GM12878 (cell line): ENCODE measurements at regions not wholly inside any gene's neighbourhood (a gene's known extent, or its start where the extent isn't known, plus 50 kb on each side); places are given as distances from the start of the nearest gene placed in this dataset.

ENCODE experiments used
- ATAC-seq: fragments of 200-7000 bp; cut with Tn5 transposase; 3 replicates; pipeline ENCODE4 v1.9.1; 2020; ENCODE audit warnings: mild to moderate bottlenecking, moderate library complexity
- BruUV-seq: library from RNA; stranded (reverse); fragments of 400-500 nt; replicated peaks from 2 replicates; lab custom pipeline; 2021; lab: Mats Ljungman, UMichigan
- CTCF ChIA-PET: fragments of 300-600 bp; sonication (Branson Sonifier 250); formaldehyde crosslinking; extraction: SDS; loops from one replicate; lab custom pipeline; 2021; ENCODE audit warnings: inconsistent platforms; lab: Yijun Ruan, JAX
- POLR2A ChIA-PET: fragments of 350-600 bp; formaldehyde crosslinking; extraction: SDS; loops from one replicate; lab custom pipeline; 2021; ENCODE audit warnings: inconsistent platforms; lab: Charles Lee
- RAD21 ChIA-PET: fragments of 300-600 bp; sonication (Branson Sonifier 250); formaldehyde crosslinking; loops from one replicate; lab custom pipeline; 2023; ENCODE audit warnings: antibody characterized with exemption; ENCODE audit not compliant: unreplicated experiment; lab: Charles Lee
- SMC1A ChIA-PET: fragments of 300-600 bp; sonication (Branson Sonifier 250); formaldehyde crosslinking; loops from one replicate; lab custom pipeline; 2023; ENCODE audit not compliant: unreplicated experiment, uncharacterized antibody; lab: Charles Lee
- DNase-seq: peaks from one replicate; pipeline ENCODE4 v3.0.0-alpha.2; 2011; ENCODE audit warnings: low read depth, low spot score
- FAIRE-seq: peaks from 3 replicates; lab custom pipeline; 2011; peaks lifted over from hg19 to GRCh38; lab: Jason Lieb, UNC
- H2AFZ ChIP-seq: 2 replicates; pipeline ENCODE4 v1.6.0; 2011; ENCODE audit warnings: low read depth, low read length, control low read depth; ENCODE audit not compliant: control insufficient read depth
- H3K27ac ChIP-seq: 2 replicates; pipeline ENCODE4 v1.5.1; 2011; ENCODE audit warnings: control low read depth; ENCODE audit not compliant: control insufficient read depth, insufficient read depth
- H3K27me3 ChIP-seq, 2 experiments: replicated peaks in 1 of 2; 2 replicates each; pipeline versions ENCODE4 v1.6.0 to v1.6.1; 2011; ENCODE audit warnings: low read length in 1 of 2; ENCODE audit not compliant: control insufficient read depth in 2 of 2, insufficient read depth in 2 of 2
- H3K36me3 ChIP-seq, 2 experiments: 2 replicates each; pipeline ENCODE4 v1.5.1; 2011; ENCODE audit warnings: low read length in 1 of 2; ENCODE audit not compliant: control insufficient read depth in 2 of 2, insufficient read depth in 2 of 2
- H3K4me1 ChIP-seq: 2 replicates; pipeline ENCODE4 v1.6.1; 2011; ENCODE audit warnings: mild to moderate bottlenecking, low read length, moderate library complexity, mixed read lengths; ENCODE audit not compliant: control insufficient read depth, insufficient read depth
- H3K4me2 ChIP-seq: 2 replicates; pipeline ENCODE4 v1.6.0; 2011; ENCODE audit warnings: control low read depth; ENCODE audit not compliant: control insufficient read depth, insufficient read depth
- H3K4me3 ChIP-seq: fragments of 200-600 bp; sonication (generic); 2 replicates; pipeline ENCODE4 v1.5.1; 2016
- H3K79me2 ChIP-seq: 2 replicates; pipeline ENCODE4 v1.6.0; 2011; ENCODE audit warnings: low read length; ENCODE audit not compliant: control insufficient read depth, insufficient read depth
- H3K9ac ChIP-seq: 2 replicates; pipeline ENCODE4 v1.8.0; 2011; ENCODE audit warnings: low read length, control low read depth, mixed read lengths; ENCODE audit not compliant: control insufficient read depth, insufficient read depth
- H3K9me3 ChIP-seq: replicated peaks from 3 replicates; pipeline ENCODE4 v1.5.1; 2011; ENCODE audit warnings: mild to moderate bottlenecking, low read length; ENCODE audit not compliant: control insufficient read depth, insufficient read depth
- H4K20me1 ChIP-seq: 2 replicates; pipeline ENCODE4 v1.6.0; 2011; ENCODE audit not compliant: control insufficient read depth, insufficient read depth
- CBFB ChIP-seq: IDR thresholded peaks from 2 replicates; pipeline ENCODE4 v1.6.1; 2016; ENCODE audit warnings: antibody characterized with exemption, low read depth
- CEBPB ChIP-seq, 2 experiments: fragments of 150-350 bp in 1 of 2; IDR thresholded peaks; 2 replicates each; pipeline ENCODE4 v1.6.1; 2012 to 2014; ENCODE audit warnings: low read depth in 2 of 2, low read length in 2 of 2, borderline replicate concordance in 1 of 2, inconsistent platforms in 1 of 2
- CHD1 ChIP-seq: IDR thresholded peaks from 2 replicates; pipeline ENCODE4 v1.6.1; 2012; ENCODE audit warnings: low read depth, low read length, improper control_type of control experiment
- IRF3 ChIP-seq: fragments of 450-650 bp; IDR thresholded peaks from 2 replicates; pipeline ENCODE4 v1.6.1; 2014; ENCODE audit warnings: mild to moderate bottlenecking
- LARP7 ChIP-seq: fragments of 450-650 bp; IDR thresholded peaks from 2 replicates; pipeline ENCODE4 v1.6.1; 2017; ENCODE audit warnings: mild to moderate bottlenecking
- MYB ChIP-seq: fragments of 150-350 bp; IDR thresholded peaks from 2 replicates; pipeline ENCODE4 v1.6.1; 2014; ENCODE audit warnings: mild to moderate bottlenecking, low read depth, low read length, borderline replicate concordance
- PAX8 ChIP-seq: fragments of 450-650 bp; IDR thresholded peaks from 2 replicates; pipeline ENCODE4 v1.6.1; 2017; ENCODE audit warnings: mild to moderate bottlenecking, moderate library complexity
- POLR2A ChIP-seq: IDR thresholded peaks from 2 replicates; pipeline ENCODE4 v1.6.1; 2011; ENCODE audit warnings: low read depth, mild to moderate bottlenecking, low read length
- RB1 ChIP-seq: fragments of 450-650 bp; formaldehyde crosslinking; IDR thresholded peaks from 2 replicates; pipeline ENCODE4 v1.6.1; 2017; ENCODE audit warnings: mild to moderate bottlenecking, borderline replicate concordance
- RUNX3 ChIP-seq: IDR thresholded peaks from 2 replicates; pipeline ENCODE4 v1.6.1; 2012; ENCODE audit warnings: low read length, inconsistent platforms
- SIN3A ChIP-seq: IDR thresholded peaks from 2 replicates; pipeline ENCODE4 v1.6.1; 2012; ENCODE audit warnings: low read depth, low read length, improper control_type of control experiment
- SMARCA5 ChIP-seq: fragments of 450-650 bp; IDR thresholded peaks from 2 replicates; pipeline ENCODE4 v1.6.1; 2017; ENCODE audit warnings: mild to moderate bottlenecking
- TBL1XR1 ChIP-seq: IDR thresholded peaks from 2 replicates; pipeline ENCODE4 v1.6.1; 2012; ENCODE audit warnings: low read depth, low read length, improper control_type of control experiment
- YBX1 ChIP-seq: fragments of 450-650 bp; IDR thresholded peaks from 2 replicates; pipeline ENCODE4 v1.6.1; 2016; ENCODE audit warnings: antibody characterized with exemption
- ZNF207 ChIP-seq: fragments of 450-650 bp; IDR thresholded peaks from 2 replicates; pipeline ENCODE4 v1.6.1; 2014; ENCODE audit warnings: antibody characterized with exemption, mild to moderate bottlenecking, borderline replicate concordance
- ZNF24 ChIP-seq: fragments of 450-650 bp; IDR thresholded peaks from 2 replicates; pipeline ENCODE4 v1.6.1; 2017; ENCODE audit warnings: antibody characterized with exemption, mild to moderate bottlenecking
- ZNF274 ChIP-seq: IDR thresholded peaks from one replicate; pipeline ENCODE4 v1.8.0; 2011; ENCODE audit not compliant: insufficient read length, insufficient read depth
- ZNF622 ChIP-seq: fragments of 450-650 bp; IDR thresholded peaks from 2 replicates; pipeline ENCODE4 v1.6.1; 2017; ENCODE audit warnings: mild to moderate bottlenecking, inconsistent platforms
- ZZZ3 ChIP-seq: IDR thresholded peaks from 2 replicates; pipeline ENCODE4 v1.6.1; 2011; ENCODE audit warnings: low read depth; ENCODE audit not compliant: control insufficient read depth, insufficient read length
- WGBS: methylation state at CpG from one replicate; pipeline ENCODE4 v1.1.6; 2016; ENCODE audit warnings: low lambda C conversion rate; ENCODE audit not compliant: insufficient replicate concordance, insufficient coverage; ENCODE audit errors: missing lambda C conversion rate; 5-methylcytosine and 5-hydroxymethylcytosine counted together
- in situ Hi-C: fragments of 300-500 bp; cut with MboI; formaldehyde crosslinking; loops from 9 replicates; pipeline ENCODE4 v1.14.3; 2018; ENCODE audit warnings: mixed read lengths
- intact Hi-C: fragments of 100-400 bp; cut with micrococcal nuclease; formaldehyde crosslinking; loops from one replicate; pipeline ENCODE4 v1.14.2; 2022; ENCODE audit not compliant: unreplicated experiment
- TF ChIP-seq, protein P1 (sequence below): IDR thresholded peaks from 2 replicates; pipeline ENCODE4 v1.6.1; 2012; ENCODE audit warnings: low read depth, low read length, improper control_type of control experiment
- TF ChIP-seq, protein P2 (sequence below): fragments of 450-650 bp; IDR thresholded peaks from 2 replicates; pipeline ENCODE4 v1.6.1; 2017; ENCODE audit warnings: low read depth, mild to moderate bottlenecking, moderate library complexity

GRCh38 chr11:95716266-95716665 is 73.3 kb downstream of the FAM76B start:
- DNase-seq (no peak), ATAC-seq (peak; percentile 13), FAIRE-seq (no peak)
- no peaks in the 10 kb centered on the region; a peak in 1 of 4 replicates for H3K27me3 ChIP-seq
- peaks cover 26% of the 10 kb centered on the region for H3K4me1 ChIP-seq
- SMC1A ChIA-PET, result interaction anchor here (0.7 to 20.2 kb wide), 31 partner anchors 9 to 1180 kb away, joined by 3 to 474 read pairs (median 6); partner anchors contain the start of genes CEP57, MAML2 and SESN3
- no peaks in the 10 kb centered on the region for H3K79me2 ChIP-seq
- POLR2A ChIA-PET, result interaction anchor here (1.0 to 2.5 kb wide), 8 partner anchors 10 to 487 kb away, joined by 3 to 13 read pairs (median 7); no protein-coding TSS in a partner anchor
- no peak overlapping the region for H3K9ac ChIP-seq
- in situ Hi-C loops (no loop called here), intact Hi-C loops (loop anchor here (10.0 kb wide), 2 partner anchors 709 to 1111 kb away; no protein-coding TSS in a partner anchor)
- H3K36me3 ChIP-seq, result no peaks in the 10 kb centered on the region
- H3K27ac ChIP-seq, result no peak overlapping the region
- RAD21 ChIA-PET, result interaction anchor here (1.0 to 7.9 kb wide), 19 partner anchors 11 to 674 kb away, joined by 3 to 114 read pairs (median 6); partner anchors contain the start of genes CCDC82, CEP57, JRKL and SESN3
- no peak overlapping the region for H3K4me3 ChIP-seq
- 1% methylated on average over 3 of the region's 3 CpGs for WGBS
- CTCF ChIA-PET, result interaction anchor here (0.9 to 17.7 kb wide), 8 partner anchors 10 to 559 kb away, joined by 3 to 590 read pairs (median 8); no protein-coding TSS in a partner anchor
- no peaks in the 10 kb centered on the region for H3K9me3 ChIP-seq
- H3K4me2 ChIP-seq, result peak overlapping the region; percentile 49
- no TSS peak for BruUV-seq
- no peaks in the 10 kb centered on the region for H4K20me1 ChIP-seq
- peak overlapping the region; percentile 9 for H2AFZ ChIP-seq
- TF ChIP-seq ZNF207 (no peak), PAX8 (no peak), SIN3A (no peak), CEBPB (IDR thresholded peaks at IDR 0.05; ENCODE audit: borderline replicate concordance in 1 of 2, low read depth in 2 of 2, low read length in 2 of 2) (no peak), CBFB (no peak), SMARCA5 (no peak), CHD1 (no peak), IRF3 (no peak), RB1 (no peak), ZNF622 (no peak), YBX1 (no peak), TBL1XR1 (peak; percentile 26; the same call in 1 of the 2 replicates), ZNF274 (no peak), LARP7 (no peak), POLR2A (no peak), ZZZ3 (no peak), MYB (no peak), RUNX3 (peak; percentile 38; the same call in 1 of the 2 replicates), ZNF24 (peak; percentile 73)
- TF ChIP-seq, protein P1, sequence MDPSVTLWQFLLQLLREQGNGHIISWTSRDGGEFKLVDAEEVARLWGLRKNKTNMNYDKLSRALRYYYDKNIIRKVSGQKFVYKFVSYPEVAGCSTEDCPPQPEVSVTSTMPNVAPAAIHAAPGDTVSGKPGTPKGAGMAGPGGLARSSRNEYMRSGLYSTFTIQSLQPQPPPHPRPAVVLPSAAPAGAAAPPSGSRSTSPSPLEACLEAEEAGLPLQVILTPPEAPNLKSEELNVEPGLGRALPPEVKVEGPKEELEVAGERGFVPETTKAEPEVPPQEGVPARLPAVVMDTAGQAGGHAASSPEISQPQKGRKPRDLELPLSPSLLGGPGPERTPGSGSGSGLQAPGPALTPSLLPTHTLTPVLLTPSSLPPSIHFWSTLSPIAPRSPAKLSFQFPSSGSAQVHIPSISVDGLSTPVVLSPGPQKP, result no peak
- TF ChIP-seq, protein P2, sequence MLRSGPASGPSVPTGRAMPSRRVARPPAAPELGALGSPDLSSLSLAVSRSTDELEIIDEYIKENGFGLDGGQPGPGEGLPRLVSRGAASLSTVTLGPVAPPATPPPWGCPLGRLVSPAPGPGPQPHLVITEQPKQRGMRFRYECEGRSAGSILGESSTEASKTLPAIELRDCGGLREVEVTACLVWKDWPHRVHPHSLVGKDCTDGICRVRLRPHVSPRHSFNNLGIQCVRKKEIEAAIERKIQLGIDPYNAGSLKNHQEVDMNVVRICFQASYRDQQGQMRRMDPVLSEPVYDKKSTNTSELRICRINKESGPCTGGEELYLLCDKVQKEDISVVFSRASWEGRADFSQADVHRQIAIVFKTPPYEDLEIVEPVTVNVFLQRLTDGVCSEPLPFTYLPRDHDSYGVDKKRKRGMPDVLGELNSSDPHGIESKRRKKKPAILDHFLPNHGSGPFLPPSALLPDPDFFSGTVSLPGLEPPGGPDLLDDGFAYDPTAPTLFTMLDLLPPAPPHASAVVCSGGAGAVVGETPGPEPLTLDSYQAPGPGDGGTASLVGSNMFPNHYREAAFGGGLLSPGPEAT, result no peak
